IMR-90 (cell line): ENCODE measurements at regions not wholly inside any gene's neighbourhood (a gene's known extent, or its start where the extent isn't known, plus 50 kb on each side); places are given as distances from the start of the nearest gene placed in this dataset.

Source experiments
- ATAC-seq: fragments of 200-7000 bp; cut with Tn5 transposase; 2 replicates; pipeline ENCODE4 v1.9.1; 2020; ENCODE audit warnings: low read depth, mild to moderate bottlenecking, moderate library complexity
- BruUV-seq: library from RNA; stranded (reverse); fragments of 400-500 nt; replicated peaks from 2 replicates; lab custom pipeline; 2021; lab: Mats Ljungman, UMichigan
- CTCF ChIA-PET: fragments of 300-600 bp; formaldehyde crosslinking; extraction: SDS; loops from one replicate; lab custom pipeline; 2021; ENCODE audit warnings: antibody characterized with exemption; lab: Yijun Ruan, JAX
- POLR2A ChIA-PET: fragments of 300-600 bp; sonication (Branson Sonifier 250); formaldehyde crosslinking; loops from one replicate; lab custom pipeline; 2022; ENCODE audit warnings: antibody characterized with exemption; ENCODE audit not compliant: unreplicated experiment; lab: Charles Lee
- DNase-seq: peaks from one replicate; pipeline ENCODE4 v3.0.0; 2013
- H2AFZ ChIP-seq: replicated peaks from 2 replicates; pipeline ENCODE3; 2013; ENCODE audit warnings: low read length, mild to moderate bottlenecking; ENCODE audit not compliant: poor library complexity
- H2AK5ac ChIP-seq: 2 replicates; pipeline ENCODE4 v1.6.1; 2013; ENCODE audit warnings: low read depth, low read length, inconsistent platforms
- H2AK9ac ChIP-seq: replicated peaks from 2 replicates; pipeline ENCODE3; 2013; ENCODE audit warnings: mild to moderate bottlenecking, low read depth, low read length, moderate library complexity; ENCODE audit not compliant: poor library complexity
- H2BK120ac ChIP-seq: 2 replicates; pipeline ENCODE4 v1.6.1; 2013; ENCODE audit warnings: low read depth, low read length, inconsistent platforms
- H2BK15ac ChIP-seq: 3 replicates; pipeline ENCODE4 v1.6.1; 2013; ENCODE audit warnings: low read depth, low read length, inconsistent platforms
- H2BK20ac ChIP-seq: 2 replicates; pipeline ENCODE4 v1.6.1; 2013; ENCODE audit warnings: low read depth, mild to moderate bottlenecking, inconsistent platforms, low read length, moderate library complexity
- H2BK5ac ChIP-seq: 2 replicates; pipeline ENCODE4 v1.6.1; 2013; ENCODE audit warnings: mild to moderate bottlenecking, low read depth, low read length, inconsistent platforms; ENCODE audit not compliant: poor library complexity, severe bottlenecking
- H3K14ac ChIP-seq: replicated peaks from 2 replicates; pipeline ENCODE4 v1.6.1; 2013; ENCODE audit warnings: low read depth, low read length, inconsistent platforms
- H3K18ac ChIP-seq: 2 replicates; pipeline ENCODE4 v1.6.1; 2013; ENCODE audit warnings: low read depth, low read length, control low read depth
- H3K23ac ChIP-seq: 2 replicates; pipeline ENCODE4 v1.6.1; 2013; ENCODE audit warnings: low read depth, low read length, inconsistent platforms
- H3K27ac ChIP-seq: 2 replicates; pipeline ENCODE4 v1.5.1; 2013; ENCODE audit warnings: mild to moderate bottlenecking, control low read depth, low read length; ENCODE audit not compliant: insufficient read depth
- H3K27me3 ChIP-seq: 2 replicates; pipeline ENCODE4 v1.6.1; 2013; ENCODE audit warnings: low read length; ENCODE audit not compliant: control insufficient read depth, insufficient read depth
- H3K36me3 ChIP-seq: 2 replicates; pipeline ENCODE4 v1.6.1; 2013; ENCODE audit warnings: low read length, mixed read lengths; ENCODE audit not compliant: control insufficient read depth, insufficient read depth
- H3K4ac ChIP-seq: 2 replicates; pipeline ENCODE4 v1.6.1; 2013; ENCODE audit warnings: low read depth, low read length, inconsistent platforms
- H3K4me1 ChIP-seq: 2 replicates; pipeline ENCODE4 v1.6.1; 2013; ENCODE audit warnings: low read length, mixed read lengths; ENCODE audit not compliant: control insufficient read depth, insufficient read depth
- H3K4me2 ChIP-seq: 2 replicates; pipeline ENCODE4 v1.6.1; 2013; ENCODE audit warnings: low read depth, mild to moderate bottlenecking, control low read depth, low read length, moderate library complexity
- H3K4me3 ChIP-seq: 2 replicates; pipeline ENCODE4 v1.5.1; 2013; ENCODE audit warnings: low read depth, mild to moderate bottlenecking, control low read depth, low read length, moderate library complexity; ENCODE audit not compliant: insufficient read depth
- H3K56ac ChIP-seq: 2 replicates; pipeline ENCODE4 v1.6.1; 2013; ENCODE audit warnings: low read length, inconsistent platforms; ENCODE audit not compliant: insufficient read depth; ENCODE audit errors: extremely low read depth
- H3K79me1 ChIP-seq, 2 experiments: 2 replicates each; pipeline ENCODE4 v1.6.1; 2013; ENCODE audit warnings: low read length in 2 of 2, inconsistent platforms in 1 of 2, low read depth in 1 of 2
- H3K9ac ChIP-seq: 2 replicates; pipeline ENCODE4 v1.6.1; 2013; ENCODE audit warnings: low read depth, low read length, control low read depth
- H3K9me1 ChIP-seq: 2 replicates; pipeline ENCODE4 v1.6.1; 2013; ENCODE audit warnings: low read length, inconsistent platforms; ENCODE audit not compliant: insufficient read depth
- H3K9me3 ChIP-seq: 2 replicates; pipeline ENCODE4 v1.6.1; 2013; ENCODE audit warnings: low read length; ENCODE audit not compliant: control insufficient read depth, insufficient read depth
- H4K20me1 ChIP-seq: 2 replicates; pipeline ENCODE4 v1.6.1; 2013; ENCODE audit warnings: low read length, inconsistent platforms; ENCODE audit not compliant: insufficient read depth
- H4K5ac ChIP-seq: 2 replicates; pipeline ENCODE4 v1.6.1; 2013; ENCODE audit warnings: mild to moderate bottlenecking, low read depth, low read length, control low read depth
- H4K8ac ChIP-seq, 2 experiments: 2 replicates each; pipeline ENCODE4 v1.6.1; 2013; ENCODE audit warnings: low read depth in 2 of 2, low read length in 2 of 2, control low read depth in 1 of 2, inconsistent platforms in 1 of 2
- H4K91ac ChIP-seq: 2 replicates; pipeline ENCODE4 v1.6.1; 2013; ENCODE audit warnings: low read depth, low read length, inconsistent platforms; ENCODE audit not compliant: insufficient read depth
- BHLHE40 ChIP-seq: fragments of 150-350 bp; IDR thresholded peaks from 2 replicates; pipeline ENCODE4 v1.6.1; 2016; ENCODE audit warnings: mild to moderate bottlenecking, low read depth, low read length
- CEBPB ChIP-seq: IDR thresholded peaks from 2 replicates; pipeline ENCODE4 v1.6.1; 2012; ENCODE audit warnings: low read depth, low read length, improper control_type of control experiment
- CHD1 ChIP-seq: IDR thresholded peaks from 2 replicates; pipeline ENCODE4 v1.6.1; 2012; ENCODE audit warnings: low read depth, low read length, improper control_type of control experiment
- FOS ChIP-seq: fragments of 150-350 bp; IDR thresholded peaks from 2 replicates; pipeline ENCODE4 v1.6.1; 2016; ENCODE audit warnings: low read depth, low read length
- MAFK ChIP-seq: IDR thresholded peaks from 2 replicates; pipeline ENCODE4 v1.6.1; 2012; ENCODE audit warnings: low read depth, low read length, improper control_type of control experiment
- MAZ ChIP-seq: IDR thresholded peaks from 2 replicates; pipeline ENCODE4 v1.6.1; 2012; ENCODE audit warnings: low read depth, mild to moderate bottlenecking, low read length, improper control_type of control experiment, moderate library complexity, borderline replicate concordance
- NFE2L2 ChIP-seq: fragments of 150-350 bp; IDR thresholded peaks from 2 replicates; pipeline ENCODE4 v1.6.1; 2016; ENCODE audit warnings: low read depth, mild to moderate bottlenecking, low read length
- POLR2A ChIP-seq: IDR thresholded peaks from 2 replicates; pipeline ENCODE4 v1.6.1; 2012; ENCODE audit warnings: mild to moderate bottlenecking, low read depth, low read length
- RAD21 ChIP-seq: IDR thresholded peaks from 2 replicates; pipeline ENCODE4 v1.6.1; 2012; ENCODE audit warnings: low read length, improper control_type of control experiment
- RCOR1 ChIP-seq: IDR thresholded peaks from 2 replicates; pipeline ENCODE4 v1.6.1; 2012; ENCODE audit warnings: mild to moderate bottlenecking, low read length, improper control_type of control experiment; ENCODE audit not compliant: insufficient replicate concordance
- SMC3 ChIP-seq: fragments of 150-350 bp; IDR thresholded peaks from 2 replicates; pipeline ENCODE4 v1.6.1; 2016; ENCODE audit warnings: low read depth, mild to moderate bottlenecking, antibody characterized with exemption, low read length, moderate library complexity
- WGBS, 2 experiments: methylation state at CpG; one replicate each; pipeline versions ENCODE4 v1.1.5 to v1.1.7; 2013; ENCODE audit warnings: missing lambda C conversion rate in 2 of 2; ENCODE audit not compliant: insufficient read length in 1 of 2; ENCODE audit errors: extremely low coverage in 2 of 2; 5-methylcytosine and 5-hydroxymethylcytosine counted together
- dilution Hi-C: fragments of 300-500 bp; cut with HindIII; formaldehyde crosslinking; loops from one replicate; pipeline ENCODE4 v1.14.3; 2018; ENCODE audit warnings: low sequenced_read_pairs; ENCODE audit not compliant: unreplicated experiment
- in situ Hi-C: fragments of 300-500 bp; cut with MboI; formaldehyde crosslinking; loops from 3 replicates; pipeline ENCODE4 v1.14.3; 2019; ENCODE audit warnings: low sequenced_read_pairs, inconsistent platforms, mixed read lengths
- intact Hi-C: fragments of 100-400 bp; cut with micrococcal nuclease; formaldehyde crosslinking; loops from 2 replicates; pipeline ENCODE4 v1.10.0; 2022
- TF ChIP-seq, protein P1 (sequence below): fragments of 150-350 bp; IDR thresholded peaks from 2 replicates; pipeline ENCODE4 v1.6.1; 2016; ENCODE audit warnings: low read depth, mild to moderate bottlenecking, low read length, moderate library complexity, borderline replicate concordance
- TF ChIP-seq, protein P2 (sequence below): fragments of 150-350 bp; IDR thresholded peaks from 2 replicates; pipeline ENCODE4 v1.6.1; 2017; ENCODE audit warnings: mild to moderate bottlenecking, antibody characterized with exemption, low read length, low read depth
- TF ChIP-seq, protein P3 (sequence below): conservative IDR thresholded peaks from 2 replicates; pipeline ENCODE4 v1.5.1; 2012; ENCODE audit warnings: mild to moderate bottlenecking, low read depth, low read length, improper control_type of control experiment

DNA sequence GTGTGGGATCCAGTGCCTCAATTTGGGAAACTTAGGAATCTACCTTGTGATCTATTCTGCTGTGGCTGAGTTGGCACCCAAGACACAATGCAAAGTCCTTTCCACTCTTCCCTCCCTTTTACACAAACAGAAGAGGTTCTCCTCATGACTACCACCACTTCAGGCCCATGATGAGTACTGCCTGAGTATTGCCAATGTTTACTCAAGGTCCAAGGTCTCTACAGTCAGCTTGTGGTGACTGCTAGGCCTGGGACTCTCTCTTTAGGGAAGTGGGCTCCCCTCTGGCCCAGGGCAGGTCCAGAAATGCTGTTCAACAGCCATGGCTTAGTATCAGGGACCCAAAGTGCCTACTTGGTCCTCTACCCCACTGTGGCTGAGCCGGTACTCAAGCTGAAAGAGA, 56.8 kb upstream of the PEX5L start:
- Histone ChIP-seq H3K9me1 (no peaks in the 10 kb centered on the region), H4K20me1 (no peaks in the 10 kb centered on the region), H3K4me2 (no peak overlapping the region), H3K4me3 (no peak overlapping the region), H2BK15ac (no peak overlapping the region), H3K18ac (no peak overlapping the region), H3K4ac (no peak overlapping the region), H3K9ac (no peak overlapping the region), H3K27me3 (no peaks in the 10 kb centered on the region), H4K91ac (no peak overlapping the region), H3K9me3 (peaks cover 9% of the 10 kb centered on the region), H2BK120ac (no peak overlapping the region), H3K36me3 (no peaks in the 10 kb centered on the region), H3K4me1 (no peaks in the 10 kb centered on the region), H2BK5ac (no peak overlapping the region), H2AK9ac (no peak overlapping the region), H3K27ac (no peak overlapping the region), H3K23ac (no peak overlapping the region), H3K14ac (no peak overlapping the region), H4K8ac (no peak overlapping the region), H3K79me1 (no peaks in the 10 kb centered on the region), H3K56ac (no peak overlapping the region), H2BK20ac (no peak overlapping the region), H4K5ac (no peak overlapping the region), H2AFZ (no peak overlapping the region), H2AK5ac (no peak overlapping the region)
- ChIA-PET CTCF (no interaction called here), POLR2A (no interaction called here)
- in situ Hi-C loops = no loop called here
- intact Hi-C loops = no loop called here
- no CpG with 5 or more reads among the region's 1 CpG for WGBS, 2 experiments
- DNase-seq (no peak), ATAC-seq (no peak)
- BruUV-seq = no TSS peak
- dilution Hi-C loops = no loop called here
- TF ChIP-seq CEBPB (no peak), BHLHE40 (no peak), NFE2L2 (no peak), MAZ (no peak), RCOR1 (no peak), MAFK (no peak), SMC3 (no peak), POLR2A (no peak), RAD21 (no peak), FOS (no peak), CHD1 (no peak)
- TF ChIP-seq, protein P1, sequence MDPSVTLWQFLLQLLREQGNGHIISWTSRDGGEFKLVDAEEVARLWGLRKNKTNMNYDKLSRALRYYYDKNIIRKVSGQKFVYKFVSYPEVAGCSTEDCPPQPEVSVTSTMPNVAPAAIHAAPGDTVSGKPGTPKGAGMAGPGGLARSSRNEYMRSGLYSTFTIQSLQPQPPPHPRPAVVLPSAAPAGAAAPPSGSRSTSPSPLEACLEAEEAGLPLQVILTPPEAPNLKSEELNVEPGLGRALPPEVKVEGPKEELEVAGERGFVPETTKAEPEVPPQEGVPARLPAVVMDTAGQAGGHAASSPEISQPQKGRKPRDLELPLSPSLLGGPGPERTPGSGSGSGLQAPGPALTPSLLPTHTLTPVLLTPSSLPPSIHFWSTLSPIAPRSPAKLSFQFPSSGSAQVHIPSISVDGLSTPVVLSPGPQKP = no peak
- TF ChIP-seq, protein P2, sequence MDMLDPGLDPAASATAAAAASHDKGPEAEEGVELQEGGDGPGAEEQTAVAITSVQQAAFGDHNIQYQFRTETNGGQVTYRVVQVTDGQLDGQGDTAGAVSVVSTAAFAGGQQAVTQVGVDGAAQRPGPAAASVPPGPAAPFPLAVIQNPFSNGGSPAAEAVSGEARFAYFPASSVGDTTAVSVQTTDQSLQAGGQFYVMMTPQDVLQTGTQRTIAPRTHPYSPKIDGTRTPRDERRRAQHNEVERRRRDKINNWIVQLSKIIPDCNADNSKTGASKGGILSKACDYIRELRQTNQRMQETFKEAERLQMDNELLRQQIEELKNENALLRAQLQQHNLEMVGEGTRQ = no peak
- TF ChIP-seq, protein P3, sequence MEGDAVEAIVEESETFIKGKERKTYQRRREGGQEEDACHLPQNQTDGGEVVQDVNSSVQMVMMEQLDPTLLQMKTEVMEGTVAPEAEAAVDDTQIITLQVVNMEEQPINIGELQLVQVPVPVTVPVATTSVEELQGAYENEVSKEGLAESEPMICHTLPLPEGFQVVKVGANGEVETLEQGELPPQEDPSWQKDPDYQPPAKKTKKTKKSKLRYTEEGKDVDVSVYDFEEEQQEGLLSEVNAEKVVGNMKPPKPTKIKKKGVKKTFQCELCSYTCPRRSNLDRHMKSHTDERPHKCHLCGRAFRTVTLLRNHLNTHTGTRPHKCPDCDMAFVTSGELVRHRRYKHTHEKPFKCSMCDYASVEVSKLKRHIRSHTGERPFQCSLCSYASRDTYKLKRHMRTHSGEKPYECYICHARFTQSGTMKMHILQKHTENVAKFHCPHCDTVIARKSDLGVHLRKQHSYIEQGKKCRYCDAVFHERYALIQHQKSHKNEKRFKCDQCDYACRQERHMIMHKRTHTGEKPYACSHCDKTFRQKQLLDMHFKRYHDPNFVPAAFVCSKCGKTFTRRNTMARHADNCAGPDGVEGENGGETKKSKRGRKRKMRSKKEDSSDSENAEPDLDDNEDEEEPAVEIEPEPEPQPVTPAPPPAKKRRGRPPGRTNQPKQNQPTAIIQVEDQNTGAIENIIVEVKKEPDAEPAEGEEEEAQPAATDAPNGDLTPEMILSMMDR = no peak
